HL-60 (cell line): ENCODE measurements at regions not wholly inside any gene's neighbourhood (a gene's known extent, or its start where the extent isn't known, plus 50 kb on each side); places are given as distances from the start of the nearest gene placed in this dataset.
"Not testable (repeated sequence)": the region's sequence is repeated elsewhere in the genome, so short reads cannot be mapped to it uniquely, and the experiment has no call there.

Experiments
- DNase-seq, 2 experiments: peaks; one replicate each; pipeline ENCODE4 v3.0.0-alpha.2; 2010 to 2020; ENCODE audit warnings: low read depth in 1 of 2, low spot score in 1 of 2
- H3K27ac ChIP-seq: fragments of 250-450 bp; sonication (Bioruptor Pico); replicated peaks from 2 replicates; pipeline ENCODE4 v1.5.1; 2020; ENCODE audit warnings: mild to moderate bottlenecking, moderate library complexity
- H3K27me3 ChIP-seq: fragments of 250-450 bp; sonication (Bioruptor Pico); 2 replicates; pipeline ENCODE4 v1.5.1; 2021; ENCODE audit warnings: mild to moderate bottlenecking, moderate library complexity; ENCODE audit not compliant: insufficient read depth, poor library complexity, severe bottlenecking
- H3K4me3 ChIP-seq: replicated peaks from 2 replicates; pipeline ENCODE4 v1.5.1; 2011; ENCODE audit warnings: mild to moderate bottlenecking, control low read depth, low read length; ENCODE audit not compliant: insufficient read depth
- GABPA ChIP-seq: IDR thresholded peaks from 2 replicates; pipeline ENCODE4 v1.6.1; 2012; ENCODE audit warnings: low read depth
- POLR2AphosphoS5 ChIP-seq: IDR thresholded peaks from 2 replicates; pipeline ENCODE4 v1.6.1; 2012; ENCODE audit warnings: low read depth
- REST ChIP-seq: IDR thresholded peaks from 2 replicates; pipeline ENCODE4 v1.6.1; 2012; ENCODE audit warnings: low read depth; ENCODE audit not compliant: insufficient replicate concordance
- SPI1 ChIP-seq: IDR thresholded peaks from 2 replicates; pipeline ENCODE4 v1.6.1; 2012; ENCODE audit warnings: low read depth, mild to moderate bottlenecking, borderline replicate concordance
- TF ChIP-seq, protein P1 (sequence below): IDR thresholded peaks from one replicate; pipeline ENCODE4 v1.5.1; 2011; ENCODE audit warnings: low read length, control low read depth, inconsistent platforms; ENCODE audit not compliant: insufficient read depth

- H3K27ac ChIP-seq: no peak overlapping the region
- TF ChIP-seq REST (no peak), POLR2AphosphoS5 (no peak), SPI1 (no peak), GABPA (no peak)
- TF ChIP-seq, protein P1, sequence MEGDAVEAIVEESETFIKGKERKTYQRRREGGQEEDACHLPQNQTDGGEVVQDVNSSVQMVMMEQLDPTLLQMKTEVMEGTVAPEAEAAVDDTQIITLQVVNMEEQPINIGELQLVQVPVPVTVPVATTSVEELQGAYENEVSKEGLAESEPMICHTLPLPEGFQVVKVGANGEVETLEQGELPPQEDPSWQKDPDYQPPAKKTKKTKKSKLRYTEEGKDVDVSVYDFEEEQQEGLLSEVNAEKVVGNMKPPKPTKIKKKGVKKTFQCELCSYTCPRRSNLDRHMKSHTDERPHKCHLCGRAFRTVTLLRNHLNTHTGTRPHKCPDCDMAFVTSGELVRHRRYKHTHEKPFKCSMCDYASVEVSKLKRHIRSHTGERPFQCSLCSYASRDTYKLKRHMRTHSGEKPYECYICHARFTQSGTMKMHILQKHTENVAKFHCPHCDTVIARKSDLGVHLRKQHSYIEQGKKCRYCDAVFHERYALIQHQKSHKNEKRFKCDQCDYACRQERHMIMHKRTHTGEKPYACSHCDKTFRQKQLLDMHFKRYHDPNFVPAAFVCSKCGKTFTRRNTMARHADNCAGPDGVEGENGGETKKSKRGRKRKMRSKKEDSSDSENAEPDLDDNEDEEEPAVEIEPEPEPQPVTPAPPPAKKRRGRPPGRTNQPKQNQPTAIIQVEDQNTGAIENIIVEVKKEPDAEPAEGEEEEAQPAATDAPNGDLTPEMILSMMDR: no peak
- H3K4me3 ChIP-seq: no peak overlapping the region
- no peaks in the 10 kb centered on the region for H3K27me3 ChIP-seq
- DNase-seq: no peak
Observed at GRCh38 chr18:72999971-73000607, 132.3 kb upstream of the NETO1 start.

DNA sequence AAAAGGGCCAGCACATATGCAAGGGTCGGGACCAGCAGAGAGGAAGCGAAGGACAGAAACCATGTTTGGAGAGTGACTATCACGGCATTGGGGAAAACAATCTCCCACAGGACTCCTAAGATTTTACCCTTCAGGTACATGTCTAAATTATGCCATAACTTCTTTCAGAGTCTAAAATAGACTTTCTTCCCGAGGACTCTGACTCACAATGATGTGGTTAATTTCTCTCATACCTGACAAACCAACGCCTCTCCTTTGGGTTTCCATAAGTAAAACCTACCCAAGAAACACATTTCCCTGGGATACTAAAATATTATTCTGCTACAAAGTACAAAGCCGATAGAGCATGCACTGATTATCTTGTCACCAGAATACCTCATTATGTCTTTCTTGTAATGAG lies 127.8 kb upstream of the NETO1 start:
- DNase-seq: no peak
- Histone ChIP-seq H3K27ac (no peak overlapping the region), H3K27me3 (no peaks in the 10 kb centered on the region), H3K4me3 (no peak overlapping the region)
- TF ChIP-seq, protein P1: no peak

DNA sequence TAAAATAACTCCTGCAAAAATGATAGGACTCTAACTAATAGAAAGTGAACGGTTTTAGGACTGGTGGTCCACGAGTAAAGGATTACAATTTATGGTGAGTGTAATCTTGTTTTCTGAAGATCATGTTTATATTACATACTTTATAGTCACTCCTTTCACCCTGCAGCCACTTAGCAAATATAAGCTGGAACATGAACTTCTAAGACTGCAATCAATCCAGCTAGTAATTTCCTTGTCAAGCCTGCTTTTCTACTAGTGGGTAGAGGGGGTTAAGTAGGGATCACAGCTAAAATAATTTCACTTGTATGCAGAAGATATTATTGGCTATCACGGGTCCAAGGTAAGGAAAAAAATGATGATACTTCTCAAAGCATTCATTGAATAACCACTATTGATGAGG lies 125.5 kb upstream of the NETO1 start:
- DNase-seq: no peak
- TF ChIP-seq GABPA (no peak), SPI1 (no peak)
- no peak overlapping the region for H3K27ac ChIP-seq
- H3K4me3 ChIP-seq: no peak overlapping the region
- H3K27me3 ChIP-seq: no peaks in the 10 kb centered on the region

- Histone ChIP-seq H3K27me3 (no peaks in the 10 kb centered on the region), H3K27ac (no peak overlapping the region), H3K4me3 (no peak overlapping the region)
- TF ChIP-seq, protein P1: no peak
- TF ChIP-seq REST (no peak), POLR2AphosphoS5 (no peak), GABPA (no peak), SPI1 (no peak)
- DNase-seq: no peak
Observed at GRCh38 chr18:72991379-72991778, 123.6 kb upstream of the NETO1 start.

DNA sequence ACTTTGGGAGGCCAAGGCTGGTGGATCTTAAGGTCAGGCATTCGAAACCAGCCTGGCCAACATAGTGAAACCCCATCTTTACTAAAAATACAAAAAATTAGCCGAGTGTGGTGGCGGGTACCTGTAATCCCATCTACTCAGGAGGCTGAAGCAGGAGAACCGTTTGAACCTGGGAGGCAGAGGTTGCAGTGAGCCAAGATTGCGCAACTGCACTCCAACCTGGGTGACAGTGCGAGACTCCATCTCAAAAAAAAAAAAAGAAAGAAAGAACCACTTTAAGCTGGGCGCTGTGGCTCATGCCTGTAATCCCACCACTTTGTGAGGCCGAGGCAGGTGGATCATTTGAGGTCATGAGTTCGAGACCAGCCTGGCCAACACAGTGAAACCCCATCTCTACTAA lies 119.8 kb upstream of the NETO1 start:
- not testable (repeated sequence) for DNase-seq, H3K4me3 ChIP-seq, H3K27me3 ChIP-seq, H3K27ac ChIP-seq
